Hepatocyte (in vitro differentiated cells): ENCODE measurements at regions not wholly inside any gene's neighbourhood (a gene's known extent, or its start where the extent isn't known, plus 50 kb on each side); places are given as distances from the start of the nearest gene placed in this dataset.

Source experiments
- CTCF ChIP-seq: fragments of 200-600 bp; sonication (generic); IDR thresholded peaks from 2 replicates; pipeline ENCODE4 v1.5.1; 2016; ENCODE audit warnings: antibody characterized with exemption, mild to moderate bottlenecking; ENCODE audit not compliant: poor library complexity
- EZH2 ChIP-seq: fragments of 200-600 bp; sonication (generic); IDR thresholded peaks from 2 replicates; pipeline ENCODE4 v1.6.1; 2016; ENCODE audit warnings: antibody characterized with exemption, mild to moderate bottlenecking, borderline replicate concordance
- EZH2phosphoT487 ChIP-seq: fragments of 200-600 bp; sonication (generic); IDR thresholded peaks from one replicate; pipeline ENCODE4 v1.6.1; 2018; ENCODE audit warnings: antibody characterized with exemption, mild to moderate bottlenecking, low read depth, moderate library complexity; ENCODE audit not compliant: unreplicated experiment, severe bottlenecking

GRCh38 chr3:67104388-67104787 lies 106.3 kb downstream of the KBTBD8 start:
- TF ChIP-seq CTCF (no peak), EZH2 (no peak), EZH2phosphoT487 (no peak)
